ENCODE measurements at regions not wholly inside any gene's neighbourhood (a gene's known extent, or its start where the extent isn't known, plus 50 kb on each side); places are given as distances from the start of the nearest gene placed in this dataset.

DNA sequence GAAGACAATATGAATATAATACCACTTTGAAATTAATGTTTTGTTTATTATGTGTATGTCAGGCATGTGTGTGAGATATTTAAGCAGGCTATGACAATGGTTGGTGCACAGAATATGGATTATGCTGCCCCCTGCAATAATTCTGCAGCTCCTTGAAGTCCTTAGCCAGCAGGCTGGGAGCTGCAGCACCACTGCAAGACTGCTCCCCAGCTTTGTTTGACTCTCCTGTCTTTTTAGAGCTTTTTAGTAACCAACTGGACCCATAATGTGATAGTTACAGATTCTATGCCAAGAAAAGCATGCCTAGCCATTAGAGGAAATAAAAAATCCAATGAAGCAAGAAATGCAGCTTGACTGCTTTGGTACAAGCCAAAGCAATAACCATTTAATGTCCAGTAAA lies 535.1 kb downstream of the TMEM135 start:
- no peaks in the 10 kb centered on the region for H3K27me3 Mint-ChIP-seq (ENCODE audit: low read depth)
- DNase-seq (ENCODE audit: low spot score) (no peak), ATAC-seq (no peak)
- H3K4me3 Mint-ChIP-seq: no peak overlapping the region
- ChIA-PET CTCF (no interaction called here), POLR2A (no interaction called here)
- 0 out of 2 replicates have a peak, but pooled peaks cover 3% of the 10 kb centered on the region for H3K9me3 Mint-ChIP-seq
- H3K4me1 Mint-ChIP-seq: peaks cover 28% of the 10 kb centered on the region
- H3K36me3 Mint-ChIP-seq: no peaks in the 10 kb centered on the region
- no peak overlapping the region for H3K27ac Mint-ChIP-seq
- TF ChIP-seq SOX15 (CRISPR knock-in tag; IDR thresholded peaks at IDR 0.05) (no peak), CREM (CRISPR knock-in tag; IDR thresholded peaks at IDR 0.05) (no peak), ARID4B (CRISPR knock-in tag; IDR thresholded peaks at IDR 0.05; ENCODE audit: borderline replicate concordance) (no peak), RELA (CRISPR knock-in tag; IDR thresholded peaks at IDR 0.05; ENCODE audit: borderline replicate concordance) (no peak), ZNF317 (CRISPR knock-in tag; IDR thresholded peaks at IDR 0.05; ENCODE audit: borderline replicate concordance, low read depth) (no peak), ZNF532 (CRISPR knock-in tag; IDR thresholded peaks at IDR 0.05; ENCODE audit: borderline replicate concordance) (no peak), STAT6 (CRISPR knock-in tag; conservative IDR thresholded peaks at IDR 0.05; ENCODE audit: low read depth) (no peak), TEAD1 (CRISPR knock-in tag; IDR thresholded peaks at IDR 0.05) (no peak), NR2C2 (CRISPR knock-in tag; IDR thresholded peaks at IDR 0.05) (no peak), ERG (CRISPR knock-in tag; IDR thresholded peaks at IDR 0.05) (no peak), IRF2 (CRISPR knock-in tag; IDR thresholded peaks at IDR 0.05; ENCODE audit: borderline replicate concordance, low read depth) (no peak)
- TF ChIP-seq, protein P1, sequence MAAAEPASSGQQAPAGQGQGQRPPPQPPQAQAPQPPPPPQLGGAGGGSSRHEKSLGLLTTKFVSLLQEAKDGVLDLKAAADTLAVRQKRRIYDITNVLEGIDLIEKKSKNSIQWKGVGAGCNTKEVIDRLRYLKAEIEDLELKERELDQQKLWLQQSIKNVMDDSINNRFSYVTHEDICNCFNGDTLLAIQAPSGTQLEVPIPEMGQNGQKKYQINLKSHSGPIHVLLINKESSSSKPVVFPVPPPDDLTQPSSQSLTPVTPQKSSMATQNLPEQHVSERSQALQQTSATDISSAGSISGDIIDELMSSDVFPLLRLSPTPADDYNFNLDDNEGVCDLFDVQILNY (CRISPR knock-in tag; IDR thresholded peaks at IDR 0.05): no peak
- TF ChIP-seq, protein P2, sequence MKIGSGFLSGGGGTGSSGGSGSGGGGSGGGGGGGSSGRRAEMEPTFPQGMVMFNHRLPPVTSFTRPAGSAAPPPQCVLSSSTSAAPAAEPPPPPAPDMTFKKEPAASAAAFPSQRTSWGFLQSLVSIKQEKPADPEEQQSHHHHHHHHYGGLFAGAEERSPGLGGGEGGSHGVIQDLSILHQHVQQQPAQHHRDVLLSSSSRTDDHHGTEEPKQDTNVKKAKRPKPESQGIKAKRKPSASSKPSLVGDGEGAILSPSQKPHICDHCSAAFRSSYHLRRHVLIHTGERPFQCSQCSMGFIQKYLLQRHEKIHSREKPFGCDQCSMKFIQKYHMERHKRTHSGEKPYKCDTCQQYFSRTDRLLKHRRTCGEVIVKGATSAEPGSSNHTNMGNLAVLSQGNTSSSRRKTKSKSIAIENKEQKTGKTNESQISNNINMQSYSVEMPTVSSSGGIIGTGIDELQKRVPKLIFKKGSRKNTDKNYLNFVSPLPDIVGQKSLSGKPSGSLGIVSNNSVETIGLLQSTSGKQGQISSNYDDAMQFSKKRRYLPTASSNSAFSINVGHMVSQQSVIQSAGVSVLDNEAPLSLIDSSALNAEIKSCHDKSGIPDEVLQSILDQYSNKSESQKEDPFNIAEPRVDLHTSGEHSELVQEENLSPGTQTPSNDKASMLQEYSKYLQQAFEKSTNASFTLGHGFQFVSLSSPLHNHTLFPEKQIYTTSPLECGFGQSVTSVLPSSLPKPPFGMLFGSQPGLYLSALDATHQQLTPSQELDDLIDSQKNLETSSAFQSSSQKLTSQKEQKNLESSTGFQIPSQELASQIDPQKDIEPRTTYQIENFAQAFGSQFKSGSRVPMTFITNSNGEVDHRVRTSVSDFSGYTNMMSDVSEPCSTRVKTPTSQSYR (CRISPR knock-in tag; IDR thresholded peaks at IDR 0.05): no peak
